HG03175 (cell line): ENCODE measurements at regions not wholly inside any gene's neighbourhood (a gene's known extent, or its start where the extent isn't known, plus 50 kb on each side); places are given as distances from the start of the nearest gene placed in this dataset.
"Not testable (repeated sequence)": the region's sequence is repeated elsewhere in the genome, so short reads cannot be mapped to it uniquely, and the experiment has no call there.

Experiments used
- ATAC-seq: cut with Tn5 transposase; IDR thresholded peaks from one replicate; pipeline ENCODE4 v1.9.1; 2021; ENCODE audit warnings: mild to moderate bottlenecking, moderate library complexity; ENCODE audit not compliant: unreplicated experiment

DNA sequence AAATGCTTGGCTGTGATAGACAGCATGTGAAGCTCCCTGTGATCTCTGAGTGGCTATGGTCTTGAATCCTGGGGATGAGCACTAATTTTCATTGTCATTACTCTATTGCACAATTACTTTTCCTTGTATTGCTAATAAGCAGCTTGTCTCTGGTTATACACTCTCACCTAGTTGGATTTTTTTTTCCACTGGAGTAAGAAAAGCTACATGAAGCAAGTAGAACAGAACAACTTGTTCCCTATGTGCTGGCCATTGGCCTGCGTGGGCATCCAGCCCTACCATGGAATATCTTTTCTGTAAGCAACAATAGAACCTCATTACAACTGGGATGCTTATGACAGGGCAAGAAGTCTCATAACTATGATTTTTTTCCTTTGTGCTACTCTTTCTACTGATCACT is 807.4 kb downstream of the TNS3 start:
- ATAC-seq = no peak

DNA sequence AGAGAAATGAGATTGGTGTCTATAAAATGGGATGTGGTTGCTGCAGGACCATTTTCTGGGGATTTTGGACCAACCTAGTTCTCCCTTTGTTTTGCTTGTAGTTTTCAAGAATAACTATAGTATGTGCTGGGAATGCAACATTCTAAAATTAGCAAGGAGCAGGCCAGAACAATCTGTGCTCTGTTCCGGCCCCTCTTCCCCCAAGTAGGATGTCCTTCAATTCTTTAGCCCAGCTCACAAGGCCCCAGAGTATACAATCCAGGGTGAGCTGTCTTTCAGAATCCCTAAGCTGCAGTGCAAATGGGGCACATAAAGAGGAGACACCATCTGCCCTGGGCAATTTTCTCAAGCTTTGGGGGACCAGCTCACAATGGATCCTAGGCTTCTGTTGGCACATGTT is 809.1 kb downstream of the TNS3 start:
- ATAC-seq = no peak

DNA sequence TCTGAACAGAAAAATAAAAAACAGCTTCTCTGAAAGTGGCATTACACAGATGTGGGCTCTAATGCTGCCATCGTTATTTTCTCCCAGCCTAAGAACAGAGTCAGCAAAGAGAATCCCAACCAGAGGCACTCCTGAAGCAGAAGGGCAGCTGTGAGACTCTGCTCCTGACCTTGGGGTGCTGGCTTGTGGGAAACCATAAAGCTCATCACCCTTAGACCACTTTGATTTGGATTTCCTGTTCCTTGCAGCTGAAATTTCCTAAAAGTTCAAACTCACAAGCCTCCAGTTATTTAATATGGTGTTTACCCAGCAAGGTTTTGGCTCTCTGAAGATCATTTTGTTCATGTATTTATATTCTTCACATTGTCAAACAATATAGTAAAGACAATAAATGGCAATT is 814.8 kb downstream of the TNS3 start:
- no peak for ATAC-seq

GRCh38 chr7:46764100-46764936 is 817.6 kb downstream of the TNS3 start:
- ATAC-seq = no peak

DNA sequence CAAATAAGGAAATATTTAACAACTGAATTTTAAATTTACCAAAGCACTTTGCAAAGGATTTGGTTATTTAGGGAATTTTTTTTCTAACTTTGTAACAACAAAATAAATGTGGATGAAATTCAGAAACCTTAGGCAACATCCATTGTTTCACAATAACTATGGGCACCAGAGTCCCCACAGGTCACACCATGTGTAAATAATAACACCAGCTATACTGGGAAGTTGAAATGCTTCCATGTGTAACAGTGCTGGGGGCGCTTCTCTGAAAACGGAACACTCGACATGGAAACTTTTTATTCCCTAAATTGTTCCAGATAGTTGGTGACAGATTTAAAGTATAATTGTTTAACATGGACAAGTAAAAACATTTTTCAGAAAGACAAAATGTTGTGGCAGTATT is 818.6 kb downstream of the TNS3 start:
- ATAC-seq = no peak

- no peak for ATAC-seq
Observed at GRCh38 chr7:46759711-46760480, 822.0 kb downstream of the TNS3 start.

DNA sequence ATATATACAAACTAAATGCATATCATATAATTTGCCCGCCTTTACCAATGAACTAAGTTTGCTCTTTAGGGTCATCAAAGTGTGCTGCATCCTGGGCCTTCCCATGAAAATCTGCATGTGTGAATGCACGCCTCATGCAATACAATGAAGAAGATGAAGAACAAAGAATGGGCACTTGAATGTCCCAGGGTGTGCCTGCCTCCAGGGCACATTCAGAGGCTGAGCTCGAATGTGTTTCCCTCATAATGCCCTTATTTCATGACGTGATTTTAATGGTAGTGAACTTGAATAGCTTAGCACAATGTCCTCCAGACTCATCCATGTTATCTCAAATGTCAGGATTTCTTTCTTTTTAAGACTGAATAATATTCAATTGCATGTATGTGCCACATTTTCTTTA is 824.9 kb downstream of the TNS3 start:
- no peak for ATAC-seq

GRCh38 chr7:46756256-46756655 is 825.7 kb downstream of the TNS3 start:
- no peak for ATAC-seq

- ATAC-seq = no peak
Observed at GRCh38 chr7:46755120-46756034, 826.5 kb downstream of the TNS3 start.

GRCh38 chr7:46754140-46754720 is 827.7 kb downstream of the TNS3 start:
- no peak for ATAC-seq

GRCh38 chr7:46753662-46754061 is 828.2 kb downstream of the TNS3 start:
- no peak for ATAC-seq

GRCh38 chr7:46752881-46753366 is 829.0 kb downstream of the TNS3 start:
- no peak for ATAC-seq

- ATAC-seq = not testable (repeated sequence)
Observed at GRCh38 chr7:46751927-46752723, 829.8 kb downstream of the TNS3 start.

GRCh38 chr7:46751471-46751870 is 830.4 kb upstream of the IGFBP3 start:
- no peak for ATAC-seq

DNA sequence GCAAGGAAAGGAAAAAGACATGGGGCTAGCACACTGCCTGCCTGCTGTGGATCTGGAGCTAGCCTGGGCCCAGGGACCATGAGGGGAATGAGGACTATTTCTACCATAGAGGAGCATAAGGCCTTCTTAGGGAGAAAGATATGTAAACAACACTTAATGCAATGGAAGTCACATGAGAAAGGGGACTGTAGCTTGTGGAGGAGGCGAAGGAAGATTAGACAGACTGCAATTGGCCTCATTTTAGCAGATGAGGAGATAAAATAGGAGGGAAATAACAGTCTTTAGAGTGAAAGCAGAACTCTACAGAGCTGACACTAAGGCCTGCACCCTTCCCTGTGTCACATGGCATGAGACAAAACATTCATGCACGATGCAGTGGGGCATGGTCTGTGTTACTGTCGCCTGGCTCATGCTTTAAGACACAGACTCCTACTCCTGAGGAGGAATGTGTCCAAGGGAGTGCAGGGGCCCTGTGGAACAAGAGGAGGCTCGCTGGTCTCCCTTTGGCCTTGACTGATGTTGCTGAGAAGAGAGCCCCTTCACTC is 829.3 kb upstream of the IGFBP3 start:
- ATAC-seq = no peak

DNA sequence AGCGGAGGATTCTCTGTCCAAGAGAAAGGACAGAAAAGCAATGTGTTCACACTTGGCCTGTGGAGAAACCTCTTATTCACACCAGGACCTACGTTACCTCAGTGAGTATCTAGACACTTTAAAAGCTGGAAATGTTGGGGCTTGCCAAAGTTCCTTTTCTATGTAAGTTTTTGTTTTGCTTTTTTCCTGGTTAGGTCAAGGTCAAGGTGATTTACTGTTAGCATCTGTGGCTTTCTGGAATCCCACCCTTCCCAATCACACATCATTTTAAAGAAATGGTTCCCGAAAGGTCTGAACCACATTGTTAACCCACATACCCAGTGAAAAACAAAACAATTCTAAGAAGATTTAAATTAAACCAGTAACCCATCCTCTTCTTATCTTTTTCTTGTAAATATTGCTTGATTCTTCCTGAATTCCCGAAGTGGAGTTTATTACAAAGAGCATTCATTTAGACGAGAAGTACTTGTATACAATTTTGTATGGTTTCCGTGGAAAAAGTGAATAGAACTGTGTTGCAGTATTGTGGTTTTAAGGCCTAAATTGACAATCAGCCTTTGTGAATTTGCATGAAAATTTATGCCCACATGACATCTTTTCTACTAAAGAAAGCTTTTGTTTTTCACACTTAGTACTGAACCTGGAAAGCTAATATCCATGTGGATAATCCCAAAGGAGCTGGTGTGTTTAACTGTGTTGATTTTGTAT is 827.0 kb upstream of the IGFBP3 start:
- ATAC-seq = no peak

- ATAC-seq = no peak
Observed at GRCh38 chr7:46746695-46747687, 825.9 kb upstream of the IGFBP3 start.

DNA sequence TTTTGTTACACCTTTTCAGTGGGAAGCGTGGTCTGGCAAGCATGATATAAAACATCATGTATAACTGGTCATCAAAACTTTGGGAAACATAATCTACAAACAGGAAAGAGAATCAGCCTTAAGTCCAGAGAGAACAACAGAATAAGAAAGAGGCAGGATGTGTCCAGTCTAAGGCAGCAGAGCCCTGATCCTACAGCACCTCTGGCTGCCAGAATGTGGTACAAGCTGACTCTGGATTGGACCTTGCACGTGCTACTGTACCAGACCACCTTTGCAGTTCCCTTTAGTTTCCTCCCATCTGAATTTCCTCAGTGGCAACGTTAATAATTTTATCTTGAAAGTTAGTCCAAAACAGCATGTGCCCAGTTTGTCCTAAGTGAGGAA is 824.6 kb upstream of the IGFBP3 start:
- no peak for ATAC-seq
